Stimulated activated naive CD8-positive, alpha-beta T cell treated with anti-CD3 and anti-CD28 coated beads, Interleukin-15, Interleukin-2, amounts not matched to agents 100 ng/mL and 50 ng/mL, for 24 hours (primary cell): ENCODE measurements at regions not wholly inside any gene's neighbourhood (a gene's known extent, or its start where the extent isn't known, plus 50 kb on each side); places are given as distances from the start of the nearest gene placed in this dataset.

Experiments used
- H3K27ac Mint-ChIP-seq: one replicate; pipeline ENCODE4 v1.8.0; 2021; ENCODE audit warnings: mild to moderate bottlenecking, mixed read lengths
- H3K27me3 Mint-ChIP-seq: one replicate; pipeline ENCODE4 v1.8.0; 2021; ENCODE audit warnings: mixed read lengths
- H3K36me3 Mint-ChIP-seq: one replicate; pipeline ENCODE4 v1.8.0; 2021; ENCODE audit warnings: low read depth, mixed read lengths
- H3K4me1 Mint-ChIP-seq: one replicate; pipeline ENCODE4 v1.8.0; 2021; ENCODE audit warnings: low read depth, mixed read lengths
- H3K4me3 Mint-ChIP-seq: one replicate; pipeline ENCODE4 v1.8.0; 2021; ENCODE audit warnings: mild to moderate bottlenecking, mixed read lengths
- H3K9me3 Mint-ChIP-seq: one replicate; pipeline ENCODE4 v1.8.0; 2021; ENCODE audit warnings: mixed read lengths

DNA sequence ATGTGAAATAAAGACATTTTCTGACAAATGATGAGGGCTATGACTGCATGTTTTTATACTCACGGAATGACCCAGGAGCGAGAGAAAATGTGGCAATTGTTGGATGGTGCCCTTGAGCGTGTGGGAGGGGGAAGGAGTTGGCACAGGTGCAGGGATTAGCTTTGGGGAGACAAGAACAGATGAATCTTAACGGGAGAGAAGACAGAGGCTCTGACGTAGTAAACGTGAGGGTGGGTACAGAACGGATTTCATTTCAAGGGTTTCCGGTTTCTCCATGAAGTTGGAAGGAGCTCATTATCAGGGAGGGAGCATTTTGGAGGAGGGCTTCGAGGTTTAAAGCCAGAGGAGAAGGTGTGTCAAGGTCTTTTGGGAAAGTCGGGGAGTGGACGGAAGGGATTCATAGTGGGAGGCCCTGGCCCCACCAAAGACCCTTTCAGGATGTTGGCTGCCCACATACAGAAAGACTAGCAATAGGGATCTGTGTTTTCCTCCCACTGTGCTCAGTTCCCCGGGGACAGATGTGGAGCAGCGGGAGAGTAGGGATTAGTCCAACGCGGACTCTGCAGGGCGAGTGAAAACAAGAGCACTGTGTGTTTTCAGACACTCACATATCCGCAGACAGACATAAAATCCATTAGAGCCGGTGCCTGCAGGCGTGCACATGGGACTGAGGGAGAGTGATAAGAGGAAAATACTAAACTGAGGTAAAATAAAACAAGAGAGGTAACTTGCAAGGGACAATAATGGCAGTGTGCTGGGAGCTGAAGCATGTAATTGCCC lies 584.1 kb downstream of the AJAP1 start:
- no peak overlapping the region for H3K4me3 Mint-ChIP-seq
- no peaks in the 10 kb centered on the region for H3K36me3 Mint-ChIP-seq
- no peaks in the 10 kb centered on the region for H3K27me3 Mint-ChIP-seq
- no peaks in the 10 kb centered on the region for H3K4me1 Mint-ChIP-seq
- peaks cover 10% of the 10 kb centered on the region for H3K9me3 Mint-ChIP-seq
- no peak overlapping the region for H3K27ac Mint-ChIP-seq

DNA sequence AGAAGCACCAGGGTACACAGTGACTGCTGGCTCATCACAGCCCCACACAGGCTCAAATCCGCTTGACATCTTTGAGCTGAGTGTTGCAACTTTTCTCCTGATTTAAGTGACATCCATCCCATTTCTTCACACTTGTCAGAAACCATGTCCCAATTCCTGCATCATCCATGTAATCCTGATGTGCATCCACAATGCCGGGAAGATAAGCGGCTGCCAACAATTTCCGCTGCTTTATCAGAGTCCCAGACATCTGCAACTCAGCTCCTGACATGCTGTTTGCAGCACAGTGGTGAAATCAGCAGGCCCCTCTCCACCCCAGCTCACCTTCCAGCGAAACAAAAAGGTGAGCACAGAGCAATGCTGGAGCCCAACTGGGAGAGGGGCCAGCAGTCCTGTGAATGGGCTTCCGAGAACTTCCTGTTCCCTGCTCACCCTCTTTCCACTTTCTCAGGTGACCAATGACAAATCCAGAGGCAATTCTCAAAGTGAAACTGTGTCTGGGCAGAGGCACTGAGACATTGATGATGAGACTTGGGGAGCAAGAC lies 581.0 kb downstream of the AJAP1 start:
- no peaks in the 10 kb centered on the region for H3K36me3 Mint-ChIP-seq
- H3K27me3 Mint-ChIP-seq = no peaks in the 10 kb centered on the region
- no peaks in the 10 kb centered on the region for H3K4me1 Mint-ChIP-seq

DNA sequence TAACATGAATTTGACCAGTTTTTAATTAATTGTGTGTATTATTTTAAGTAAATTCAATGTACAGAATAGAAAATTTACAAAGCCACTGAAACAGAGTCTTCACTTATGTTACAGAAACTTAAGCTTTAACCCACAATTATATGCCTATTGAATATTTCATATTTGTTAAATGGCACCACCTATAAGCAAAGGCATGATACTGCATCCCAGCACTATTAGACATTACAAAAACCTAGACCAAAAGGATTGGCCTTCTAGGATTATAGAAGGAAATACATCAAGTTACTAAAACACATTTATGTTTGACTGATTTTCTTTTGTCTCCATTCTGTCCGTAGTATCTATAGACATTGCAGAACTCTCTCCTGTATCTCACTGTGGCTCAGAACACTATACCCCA lies 578.1 kb downstream of the AJAP1 start:
- no peaks in the 10 kb centered on the region for H3K4me1 Mint-ChIP-seq
- H3K27me3 Mint-ChIP-seq = peaks cover 11% of the 10 kb centered on the region
- no peak overlapping the region for H3K4me3 Mint-ChIP-seq
- H3K9me3 Mint-ChIP-seq = peaks cover 16% of the 10 kb centered on the region
- H3K27ac Mint-ChIP-seq = no peak overlapping the region
- no peaks in the 10 kb centered on the region for H3K36me3 Mint-ChIP-seq

More for the DNA sequence above, 581.0 kb downstream of the AJAP1 start:
- Mint-ChIP-seq H3K27ac (no peak overlapping the region), H3K4me3 (no peak overlapping the region), H3K9me3 (peaks cover 16% of the 10 kb centered on the region)

DNA sequence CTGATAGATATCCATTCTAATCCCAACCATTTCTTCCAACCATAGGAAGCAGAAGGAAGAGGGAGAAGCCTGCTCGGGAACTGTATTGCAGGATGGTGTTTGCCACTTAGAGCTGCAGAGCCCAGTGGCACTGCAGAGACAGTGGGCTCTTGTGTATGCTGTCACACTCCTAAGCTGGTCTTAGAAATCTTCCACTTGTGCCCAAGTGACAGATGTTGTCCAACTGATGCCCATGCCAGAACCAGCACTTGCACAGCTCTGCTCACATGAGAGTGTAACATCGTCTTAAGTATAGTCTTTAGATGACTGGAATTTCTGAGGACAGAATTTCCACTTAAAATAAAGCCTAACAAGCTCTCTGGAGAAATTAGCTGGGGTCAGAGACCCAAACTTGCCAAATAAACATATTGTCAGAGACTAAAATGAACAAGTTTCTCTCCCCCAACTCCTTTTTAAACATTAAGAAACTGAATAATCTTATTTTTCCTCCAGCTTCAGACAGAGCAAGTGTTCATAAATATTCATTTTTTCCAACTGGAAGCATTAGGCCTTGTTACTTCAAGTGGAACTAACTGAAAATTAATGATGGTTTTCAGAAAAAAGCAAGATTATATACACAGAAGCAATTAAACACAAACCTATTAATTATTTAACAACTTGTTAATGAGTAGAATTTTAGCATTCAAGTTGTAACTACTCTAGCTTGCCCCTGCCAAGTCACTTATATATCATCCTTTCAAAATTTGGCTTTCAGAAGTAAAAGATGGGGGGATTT lies 577.3 kb downstream of the AJAP1 start:
- Mint-ChIP-seq H3K4me1 (no peaks in the 10 kb centered on the region), H3K27ac (no peak overlapping the region), H3K27me3 (peaks cover 11% of the 10 kb centered on the region), H3K4me3 (no peak overlapping the region), H3K9me3 (peaks cover 16% of the 10 kb centered on the region), H3K36me3 (no peaks in the 10 kb centered on the region)

DNA sequence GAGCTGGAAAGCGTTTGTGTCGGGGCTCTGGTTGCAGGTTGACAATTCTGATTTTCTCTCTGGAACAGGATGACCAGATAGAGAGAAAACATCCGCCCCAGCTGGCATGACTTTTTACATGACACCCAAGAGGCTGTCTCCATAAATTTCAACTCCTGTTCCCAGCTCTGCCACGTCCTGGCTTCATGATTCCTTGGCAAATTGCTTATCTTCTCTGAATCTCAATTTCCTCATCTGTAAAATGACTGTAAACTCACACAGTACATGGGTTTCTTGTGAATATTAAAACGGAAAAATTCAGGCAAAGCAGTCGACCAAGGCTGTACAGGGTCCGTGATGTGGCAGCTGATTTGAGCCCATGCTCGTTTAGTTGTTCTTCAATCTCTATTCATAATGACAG lies 572.7 kb downstream of the AJAP1 start:
- no peak overlapping the region for H3K27ac Mint-ChIP-seq
- no peaks in the 10 kb centered on the region for H3K9me3 Mint-ChIP-seq
- H3K36me3 Mint-ChIP-seq = no peaks in the 10 kb centered on the region
- peaks cover 11% of the 10 kb centered on the region for H3K27me3 Mint-ChIP-seq
- no peaks in the 10 kb centered on the region for H3K4me1 Mint-ChIP-seq
- no peak overlapping the region for H3K4me3 Mint-ChIP-seq

DNA sequence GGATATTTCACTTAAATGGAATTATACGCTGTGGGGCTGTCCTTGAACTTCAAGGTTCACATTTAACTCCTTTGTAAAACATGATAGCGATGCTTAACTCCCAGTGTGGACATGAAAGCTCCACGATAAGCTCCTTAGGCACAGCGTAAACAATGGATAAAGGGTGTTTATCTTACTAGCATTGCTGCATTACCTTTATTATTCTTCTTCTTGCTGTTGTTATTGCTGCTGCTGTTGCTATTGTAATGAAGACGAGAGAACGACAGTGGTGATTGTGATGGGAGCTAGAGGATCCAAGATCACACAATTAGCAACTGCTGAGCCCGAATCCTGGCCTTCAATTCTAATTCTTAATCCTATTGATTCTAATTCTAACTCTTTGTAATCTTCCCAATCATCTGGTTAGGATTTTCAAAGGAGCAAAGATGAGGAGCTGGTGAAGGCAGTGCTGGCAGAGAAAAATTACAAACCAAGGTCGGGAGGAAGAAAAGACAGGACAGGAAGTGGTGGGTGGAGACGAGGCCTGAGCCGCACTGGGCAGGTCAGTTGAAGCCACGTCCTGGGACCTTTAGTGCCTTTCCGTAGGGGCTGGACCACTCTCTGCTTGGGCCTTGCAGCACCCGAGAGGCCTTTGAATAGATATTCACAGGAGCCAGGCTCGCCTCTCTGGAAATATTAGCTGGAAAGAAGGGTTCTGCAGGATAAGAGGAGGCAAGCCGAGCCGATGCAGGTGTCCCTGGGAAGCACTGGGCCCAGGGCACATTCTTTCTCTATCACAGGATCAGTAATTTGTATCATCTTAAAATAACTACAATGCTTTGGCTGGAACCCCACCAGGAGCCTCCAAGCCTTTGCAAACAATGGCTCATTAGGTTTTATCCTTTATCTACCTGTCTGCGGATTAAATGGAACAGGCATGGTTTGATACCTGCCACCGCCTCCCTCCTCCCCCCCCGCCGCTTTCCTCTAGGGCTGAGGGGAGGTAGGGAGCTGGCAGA lies 571.6 kb downstream of the AJAP1 start:
- H3K36me3 Mint-ChIP-seq = no peaks in the 10 kb centered on the region
- H3K9me3 Mint-ChIP-seq = no peaks in the 10 kb centered on the region

DNA sequence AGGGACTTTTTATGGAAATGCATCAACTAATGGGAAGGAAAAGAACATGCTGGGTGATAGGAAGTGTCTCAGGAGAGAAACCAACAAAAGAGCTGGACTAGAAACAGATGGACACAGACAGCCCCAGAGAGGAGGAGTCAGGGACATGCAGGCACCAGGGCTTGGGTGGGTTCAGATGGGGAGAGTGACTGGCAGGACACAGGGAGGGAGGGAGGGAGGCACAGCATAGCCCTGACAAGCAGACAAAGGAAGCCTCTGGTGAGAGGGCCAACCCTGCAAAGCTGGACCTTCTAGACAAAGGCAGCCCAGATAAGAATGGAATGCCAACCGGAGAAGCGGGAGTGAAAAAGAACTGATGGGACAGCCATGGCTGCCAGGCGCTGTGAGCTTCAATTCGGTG lies 568.8 kb downstream of the AJAP1 start:
- Mint-ChIP-seq H3K27me3 (peaks cover 5% of the 10 kb centered on the region), H3K4me3 (no peak overlapping the region), H3K4me1 (no peaks in the 10 kb centered on the region), H3K9me3 (no peaks in the 10 kb centered on the region), H3K36me3 (no peaks in the 10 kb centered on the region), H3K27ac (no peak overlapping the region)

More for the DNA sequence above, 571.6 kb downstream of the AJAP1 start:
- H3K27ac Mint-ChIP-seq = no peak overlapping the region
- H3K4me3 Mint-ChIP-seq = no peak overlapping the region
- peaks cover 11% of the 10 kb centered on the region for H3K27me3 Mint-ChIP-seq
- H3K4me1 Mint-ChIP-seq = no peaks in the 10 kb centered on the region

DNA sequence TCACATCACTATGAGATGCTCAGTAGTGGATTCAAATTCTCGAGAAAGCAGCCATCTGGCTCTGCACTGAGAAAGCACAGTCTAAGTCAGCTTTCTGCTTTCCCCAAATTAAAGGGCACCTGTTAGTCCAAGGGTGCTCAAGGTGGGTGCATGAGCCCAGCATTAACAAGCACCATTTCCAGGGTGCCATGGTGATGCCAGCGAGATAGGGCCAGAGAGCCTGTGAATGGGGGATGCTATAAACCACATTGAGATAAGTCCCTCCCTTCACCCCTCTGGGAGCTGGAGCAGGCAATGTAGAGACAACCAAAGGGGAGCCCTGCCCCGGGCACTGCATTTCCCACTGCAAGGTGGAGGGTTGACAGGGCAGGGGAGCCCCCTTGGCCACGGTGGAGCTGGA lies 568.2 kb downstream of the AJAP1 start:
- no peaks in the 10 kb centered on the region for H3K36me3 Mint-ChIP-seq
- no peaks in the 10 kb centered on the region for H3K9me3 Mint-ChIP-seq
- H3K27me3 Mint-ChIP-seq = no peaks in the 10 kb centered on the region
- no peak overlapping the region for H3K27ac Mint-ChIP-seq
- H3K4me1 Mint-ChIP-seq = no peaks in the 10 kb centered on the region
- H3K4me3 Mint-ChIP-seq = no peak overlapping the region

DNA sequence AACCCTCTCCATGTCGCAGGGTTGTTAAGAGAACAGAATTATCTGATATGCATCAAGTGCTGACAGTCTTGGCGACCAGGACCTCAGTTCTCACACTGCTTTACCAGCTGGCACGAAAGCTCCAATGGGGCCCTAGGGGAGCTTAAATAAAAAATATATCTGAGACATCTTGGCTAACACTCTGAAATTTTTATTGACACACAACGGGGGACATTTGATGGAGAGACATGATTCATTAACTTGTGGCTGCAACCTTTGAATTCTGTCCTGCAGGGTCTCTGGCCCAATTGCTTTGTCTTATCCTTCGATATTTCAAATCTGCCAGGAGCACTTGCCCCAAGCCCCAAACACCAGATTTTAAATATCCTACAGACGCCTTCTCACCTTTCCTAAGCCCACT lies 567.0 kb downstream of the AJAP1 start:
- H3K4me1 Mint-ChIP-seq = no peaks in the 10 kb centered on the region
- no peaks in the 10 kb centered on the region for H3K36me3 Mint-ChIP-seq
- no peak overlapping the region for H3K4me3 Mint-ChIP-seq
- H3K27me3 Mint-ChIP-seq = no peaks in the 10 kb centered on the region
- H3K9me3 Mint-ChIP-seq = no peaks in the 10 kb centered on the region
- H3K27ac Mint-ChIP-seq = no peak overlapping the region

DNA sequence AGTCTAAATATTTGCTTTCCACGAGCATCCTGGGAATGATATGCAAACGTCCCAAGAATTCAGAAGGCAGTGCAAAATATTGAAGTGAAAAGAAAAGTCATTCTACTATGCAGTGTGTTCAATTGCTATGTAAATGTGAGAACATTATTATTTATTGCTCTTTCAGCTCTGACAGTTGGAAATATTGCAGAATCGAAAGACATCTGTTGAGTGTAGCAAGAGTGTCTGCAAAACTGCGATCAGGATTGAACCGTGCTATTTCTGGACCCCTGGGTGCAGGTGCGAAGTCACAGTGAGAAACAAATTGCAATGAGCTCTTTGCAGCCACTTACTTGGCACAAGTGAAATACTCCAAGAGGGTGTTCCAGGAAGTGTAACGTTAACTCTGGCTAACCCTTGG lies 566.4 kb downstream of the AJAP1 start:
- no peak overlapping the region for H3K27ac Mint-ChIP-seq
- H3K36me3 Mint-ChIP-seq = no peaks in the 10 kb centered on the region
- H3K4me3 Mint-ChIP-seq = no peak overlapping the region
- no peaks in the 10 kb centered on the region for H3K27me3 Mint-ChIP-seq
- H3K4me1 Mint-ChIP-seq = no peaks in the 10 kb centered on the region
- no peaks in the 10 kb centered on the region for H3K9me3 Mint-ChIP-seq

DNA sequence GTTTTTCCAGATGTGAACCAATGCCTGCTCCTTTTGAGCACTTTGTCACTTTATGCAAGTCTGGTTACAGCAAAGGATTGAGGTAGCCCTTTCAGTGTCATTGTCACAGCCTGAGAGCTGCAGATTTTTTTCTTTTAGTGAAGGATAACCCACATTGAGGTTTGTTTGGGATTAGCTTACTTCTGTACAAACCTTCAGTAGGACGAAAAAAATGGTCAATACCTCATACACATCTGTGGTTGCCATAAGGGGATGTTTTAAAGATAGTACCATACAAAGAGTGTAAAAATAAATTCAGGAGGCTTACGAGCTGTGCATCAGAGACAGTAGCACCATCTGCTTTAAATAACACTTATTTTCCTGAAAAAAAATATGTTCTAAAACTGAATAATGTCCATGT lies 566.0 kb downstream of the AJAP1 start:
- no peaks in the 10 kb centered on the region for H3K27me3 Mint-ChIP-seq
- no peak overlapping the region for H3K27ac Mint-ChIP-seq
- H3K36me3 Mint-ChIP-seq = no peaks in the 10 kb centered on the region
- H3K9me3 Mint-ChIP-seq = no peaks in the 10 kb centered on the region
- no peaks in the 10 kb centered on the region for H3K4me1 Mint-ChIP-seq
- no peak overlapping the region for H3K4me3 Mint-ChIP-seq

DNA sequence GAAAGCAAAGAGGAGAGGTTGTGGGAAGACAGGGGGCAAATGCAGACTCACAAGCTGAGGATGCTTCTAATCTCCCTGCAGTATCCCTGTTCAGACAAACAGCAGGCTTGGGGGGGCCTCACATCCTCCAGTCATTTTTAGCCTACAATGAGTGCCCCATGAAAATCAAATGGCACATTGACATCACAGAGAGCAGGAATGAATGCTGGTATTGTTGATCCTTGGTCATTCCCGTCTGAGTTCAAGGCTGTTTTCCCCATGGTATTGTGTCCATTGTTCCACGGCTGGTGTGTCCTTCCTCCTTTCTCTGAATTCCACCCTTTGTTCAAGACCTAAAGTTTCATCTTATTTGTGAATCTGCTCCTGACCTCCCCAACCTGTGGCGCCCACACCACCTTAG lies 545.6 kb downstream of the AJAP1 start:
- no peak overlapping the region for H3K27ac Mint-ChIP-seq
- no peaks in the 10 kb centered on the region for H3K4me1 Mint-ChIP-seq
- no peaks in the 10 kb centered on the region for H3K36me3 Mint-ChIP-seq
- peaks cover 4% of the 10 kb centered on the region for H3K27me3 Mint-ChIP-seq
- H3K9me3 Mint-ChIP-seq = peaks cover 3% of the 10 kb centered on the region
- no peak overlapping the region for H3K4me3 Mint-ChIP-seq

DNA sequence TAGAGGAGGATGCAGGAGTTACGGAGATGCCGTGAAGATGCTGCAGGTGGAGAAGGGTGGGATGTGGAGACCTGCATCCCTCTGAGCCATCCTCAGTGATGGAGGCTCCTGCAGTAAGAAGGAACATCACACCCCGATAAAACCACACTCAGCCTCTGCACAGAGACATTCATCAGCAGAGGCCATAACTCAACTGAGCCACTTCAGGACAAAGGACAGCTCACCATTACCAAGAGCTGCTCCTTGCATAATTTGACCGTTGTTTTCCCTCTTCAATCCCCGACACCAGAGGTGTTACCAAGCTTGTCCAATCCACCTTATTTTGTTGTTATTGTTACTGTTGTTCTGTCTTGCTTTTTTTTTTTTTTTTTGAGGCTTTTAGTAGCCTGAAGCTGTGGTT lies 543.9 kb downstream of the AJAP1 start:
- H3K4me1 Mint-ChIP-seq = no peaks in the 10 kb centered on the region
- no peaks in the 10 kb centered on the region for H3K27me3 Mint-ChIP-seq
- H3K4me3 Mint-ChIP-seq = no peak overlapping the region
- no peaks in the 10 kb centered on the region for H3K9me3 Mint-ChIP-seq
- no peak overlapping the region for H3K27ac Mint-ChIP-seq
- no peaks in the 10 kb centered on the region for H3K36me3 Mint-ChIP-seq

DNA sequence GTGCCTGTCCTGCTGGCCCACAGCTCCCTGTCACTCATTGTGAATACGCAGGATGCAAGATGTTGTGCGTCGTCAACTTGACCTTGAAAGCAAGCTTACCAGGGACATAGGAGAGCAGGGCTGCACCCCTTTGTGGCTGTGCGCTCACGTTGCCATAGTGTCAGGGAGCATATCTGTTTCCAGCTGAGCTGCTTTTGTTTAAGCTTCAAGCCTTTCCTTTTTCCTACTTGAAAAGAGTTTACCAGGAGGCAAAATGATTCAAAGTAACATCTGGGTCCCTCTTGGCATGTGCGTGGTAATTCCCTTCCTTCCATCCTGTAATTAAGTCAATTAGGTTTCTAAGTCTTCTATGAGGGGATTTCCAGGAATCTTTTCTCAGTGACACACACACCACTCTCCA lies 537.1 kb downstream of the AJAP1 start:
- no peaks in the 10 kb centered on the region for H3K4me1 Mint-ChIP-seq
- no peaks in the 10 kb centered on the region for H3K9me3 Mint-ChIP-seq
- no peaks in the 10 kb centered on the region for H3K36me3 Mint-ChIP-seq
- no peak overlapping the region for H3K4me3 Mint-ChIP-seq
- no peaks in the 10 kb centered on the region for H3K27me3 Mint-ChIP-seq
- no peak overlapping the region for H3K27ac Mint-ChIP-seq
